NT2/D1 (cell line): ENCODE measurements at regions not wholly inside any gene's neighbourhood (a gene's known extent, or its start where the extent isn't known, plus 50 kb on each side); places are given as distances from the start of the nearest gene placed in this dataset.

Experiments used
- SUZ12 ChIP-seq: IDR thresholded peaks from 2 replicates; pipeline ENCODE4 v1.6.1; 2011; ENCODE audit not compliant: insufficient read length, insufficient read depth; ENCODE audit errors: extremely low read depth
- ZNF274 ChIP-seq: IDR thresholded peaks from 2 replicates; pipeline ENCODE4 v1.6.1; 2011; ENCODE audit warnings: mild to moderate bottlenecking, low read depth, low read length

DNA sequence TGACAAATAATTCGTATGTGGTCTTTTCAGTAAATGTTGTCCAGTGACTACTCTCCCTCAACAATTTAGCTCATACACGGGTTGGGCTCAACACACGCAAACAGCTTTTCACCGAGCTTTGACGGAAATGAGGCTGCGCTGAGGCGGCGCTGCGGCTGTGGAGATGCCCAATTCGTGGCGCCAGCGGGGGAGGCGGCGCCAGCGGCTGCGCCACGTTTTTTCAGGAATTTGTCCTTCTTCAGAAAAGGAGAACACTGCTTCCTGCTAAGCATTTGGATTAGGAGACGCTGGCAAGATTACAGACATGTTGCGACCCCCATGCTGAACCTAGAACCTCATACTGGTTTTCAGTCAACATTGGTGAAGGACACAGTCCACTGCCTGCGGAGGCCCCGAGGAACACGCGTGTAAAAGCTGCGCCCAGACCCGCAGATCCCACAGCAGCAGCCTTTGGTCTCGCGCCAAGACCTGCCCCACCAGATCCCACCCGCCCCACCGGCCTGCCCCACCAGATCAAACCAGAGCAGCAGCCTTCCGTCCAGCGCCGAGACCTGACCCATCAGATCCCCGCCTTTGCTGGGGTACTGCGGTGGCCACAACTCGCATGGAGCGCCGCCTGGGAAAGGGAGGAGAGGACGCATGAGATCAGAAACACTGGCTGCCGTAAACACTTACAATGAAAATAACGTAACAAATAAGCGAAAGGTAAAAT, 173.8 kb downstream of the TMEM18 start:
- TF ChIP-seq ZNF274, result no peak
- no peak for TF ChIP-seq SUZ12
